AG08396 (cell line): ENCODE measurements at regions not wholly inside any gene's neighbourhood (a gene's known extent, or its start where the extent isn't known, plus 50 kb on each side); places are given as distances from the start of the nearest gene placed in this dataset.
"Not testable (repeated sequence)": the region's sequence is repeated elsewhere in the genome, so short reads cannot be mapped to it uniquely, and the experiment has no call there.

ENCODE experiments used
- DNase-seq: peaks from one replicate; pipeline ENCODE4 v3.0.0; 2012; ENCODE audit warnings: low spot score, mixed read lengths

GRCh38 chr10:124324451-124324850, 94.3 kb downstream of the OAT start:
- DNase-seq = no peak

- no peak for DNase-seq
Measured at GRCh38 chr10:124323806-124324205, 94.9 kb downstream of the OAT start.

GRCh38 chr10:124323111-124323725, 95.5 kb downstream of the OAT start:
- no peak for DNase-seq

- DNase-seq = no peak
Measured at GRCh38 chr10:124322191-124322980, 96.3 kb downstream of the OAT start.

- DNase-seq = no peak
Measured at GRCh38 chr10:124321433-124322089, 97.2 kb downstream of the OAT start.

- no peak for DNase-seq
Measured at GRCh38 chr10:124320778-124321432, 97.8 kb downstream of the OAT start.

GRCh38 chr10:124319926-124320391, 98.8 kb downstream of the OAT start:
- DNase-seq = peak; percentile 43

GRCh38 chr10:124319520-124319919, 99.2 kb downstream of the OAT start:
- not testable (repeated sequence) for DNase-seq

GRCh38 chr10:124318811-124319210, 99.9 kb downstream of the OAT start:
- DNase-seq = no peak

- DNase-seq = no peak
Measured at GRCh38 chr10:124318076-124318475, 100.6 kb downstream of the OAT start.

- no peak for DNase-seq
Measured at GRCh38 chr10:124316326-124316725, 102.4 kb downstream of the OAT start.

- no peak for DNase-seq
Measured at GRCh38 chr10:124315591-124316270, 103.0 kb downstream of the OAT start.

- no peak for DNase-seq
Measured at GRCh38 chr10:124313374-124313773, 105.3 kb downstream of the OAT start.

- no peak for DNase-seq
Measured at GRCh38 chr10:124308811-124309210, 109.9 kb downstream of the OAT start.

- DNase-seq = no peak
Measured at GRCh38 chr10:124308056-124308645, 110.6 kb downstream of the OAT start.

- no peak for DNase-seq
Measured at GRCh38 chr10:124307591-124307990, 111.1 kb downstream of the OAT start.

- no peak for DNase-seq
Measured at GRCh38 chr10:124306922-124307371, 111.8 kb downstream of the OAT start.

GRCh38 chr10:124306520-124306919, 112.2 kb downstream of the OAT start:
- no peak for DNase-seq

- no peak for DNase-seq
Measured at GRCh38 chr10:124305984-124306383, 112.7 kb downstream of the OAT start.

- no peak for DNase-seq
Measured at GRCh38 chr10:124305131-124305530, 113.6 kb downstream of the OAT start.

- DNase-seq = no peak
Measured at GRCh38 chr10:124303662-124304418, 114.9 kb downstream of the OAT start.
